Upper lobe of right lung (tissue), 1 donor: ENCODE measurements at regions not wholly inside any gene's neighbourhood (a gene's known extent, or its start where the extent isn't known, plus 50 kb on each side); places are given as distances from the start of the nearest gene placed in this dataset.

ENCODE experiments used
- ATAC-seq: fragments of 200-7000 bp; cut with Tn5 transposase; one replicate; pipeline ENCODE4 v1.9.1; 2020; ENCODE audit warnings: mild to moderate bottlenecking, moderate library complexity
- DNase-seq: peaks from one replicate; pipeline ENCODE4 v3.0.0-alpha.2; 2020
- H3K27ac ChIP-seq: fragments of 200-600 bp; one replicate; pipeline ENCODE4 v1.8.0; 2022
- H3K27me3 ChIP-seq: fragments of 200-600 bp; one replicate; pipeline ENCODE4 v1.8.0; 2022; ENCODE audit warnings: mild to moderate bottlenecking
- H3K36me3 ChIP-seq: fragments of 200-600 bp; one replicate; pipeline ENCODE4 v1.8.0; 2022
- H3K4me1 ChIP-seq: fragments of 200-600 bp; one replicate; pipeline ENCODE4 v1.8.0; 2022
- H3K4me3 ChIP-seq: fragments of 200-600 bp; one replicate; pipeline ENCODE4 v1.8.0; 2022; ENCODE audit warnings: mild to moderate bottlenecking
- H3K9me3 ChIP-seq: fragments of 200-600 bp; one replicate; pipeline ENCODE4 v1.8.0; 2022
- CTCF ChIP-seq: fragments of 200-600 bp; IDR thresholded peaks from one replicate; pipeline ENCODE4 v1.8.0; 2022; ENCODE audit warnings: antibody characterized with exemption
- intact Hi-C: fragments of 100-400 bp; cut with DNase I; formaldehyde crosslinking; loops from one replicate; pipeline ENCODE4 v1.11.0; 2022
- donor health status: DM: no; HTN: yes; CAD: no; lungs with severe emphysema.

DNA sequence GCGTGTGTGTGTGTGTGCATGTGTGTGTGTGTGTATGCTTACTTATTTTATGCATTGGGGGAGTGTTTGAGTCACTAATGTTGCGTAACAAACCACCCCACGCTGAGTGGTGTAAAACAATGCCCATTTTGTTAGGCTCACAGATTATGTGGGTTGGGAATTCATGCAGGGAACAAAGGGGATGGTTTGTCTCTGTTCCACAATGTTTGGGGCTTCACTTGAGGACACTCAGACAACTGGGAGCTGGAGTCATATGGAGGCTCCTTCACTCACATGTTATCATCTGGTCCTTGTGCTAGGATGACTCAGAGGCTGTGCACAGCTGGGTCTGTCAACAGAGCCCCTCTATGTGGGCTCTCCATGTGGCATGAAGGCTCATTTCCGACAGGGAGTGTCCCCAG is 51.3 kb upstream of the LARGE1 start:
- intact Hi-C loops = no loop called here
- no peak for DNase-seq
- H3K27ac ChIP-seq = no peak overlapping the region
- no peaks in the 10 kb centered on the region for H3K27me3 ChIP-seq
- no peak for ATAC-seq
- no peaks in the 10 kb centered on the region for H3K4me1 ChIP-seq
- H3K36me3 ChIP-seq = no peaks in the 10 kb centered on the region
- TF ChIP-seq CTCF = no peak
- H3K9me3 ChIP-seq = no peaks in the 10 kb centered on the region
- no peak overlapping the region for H3K4me3 ChIP-seq

GRCh38 chr22:33975841-33976240 is 55.6 kb upstream of the LARGE1 start:
- DNase-seq (no peak), ATAC-seq (no peak)
- no peak for TF ChIP-seq CTCF
- H3K27me3 ChIP-seq = no peaks in the 10 kb centered on the region
- no peak overlapping the region for H3K27ac ChIP-seq
- no peaks in the 10 kb centered on the region for H3K4me1 ChIP-seq
- no peak overlapping the region for H3K4me3 ChIP-seq
- no peaks in the 10 kb centered on the region for H3K9me3 ChIP-seq
- intact Hi-C loops = no loop called here
- H3K36me3 ChIP-seq = no peaks in the 10 kb centered on the region

DNA sequence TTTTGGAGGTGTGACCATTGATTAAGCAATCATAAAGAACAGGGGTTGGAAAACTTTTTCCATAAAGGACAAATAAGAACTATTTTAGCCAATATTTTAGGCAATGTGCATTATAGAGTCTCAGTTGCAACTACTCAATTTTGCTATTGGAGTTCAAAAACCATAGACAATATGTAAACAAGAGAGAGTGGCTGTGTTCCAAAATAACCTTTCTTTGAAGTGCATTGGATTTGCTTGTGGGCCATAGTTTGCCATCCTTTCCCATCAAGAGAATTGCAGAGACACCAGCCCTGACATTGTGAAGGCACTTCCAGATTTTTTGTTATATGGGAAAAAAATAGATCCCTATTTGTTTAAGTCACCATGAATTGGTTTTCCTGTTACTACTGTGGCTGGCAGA is 63.3 kb upstream of the LARGE1 start:
- H3K9me3 ChIP-seq = no peaks in the 10 kb centered on the region
- intact Hi-C loops = no loop called here
- TF ChIP-seq CTCF = no peak
- no peaks in the 10 kb centered on the region for H3K4me1 ChIP-seq
- H3K27ac ChIP-seq = no peak overlapping the region
- ATAC-seq (no peak), DNase-seq (no peak)
- H3K4me3 ChIP-seq = no peak overlapping the region
- no peaks in the 10 kb centered on the region for H3K36me3 ChIP-seq
- no peaks in the 10 kb centered on the region for H3K27me3 ChIP-seq

- H3K4me1 ChIP-seq = no peaks in the 10 kb centered on the region
- intact Hi-C loops = no loop called here
- H3K36me3 ChIP-seq = no peaks in the 10 kb centered on the region
- no peak for ATAC-seq
- no peak overlapping the region for H3K4me3 ChIP-seq
- no peaks in the 10 kb centered on the region for H3K27me3 ChIP-seq
- no peak overlapping the region for H3K27ac ChIP-seq
- TF ChIP-seq CTCF = no peak
- DNase-seq = no peak
- H3K9me3 ChIP-seq = no peaks in the 10 kb centered on the region
These were observed 63.9 kb upstream of the LARGE1 start for GRCh38 chr22:33984211-33984610.

GRCh38 chr22:33984656-33985285 is 64.5 kb upstream of the LARGE1 start:
- ATAC-seq (no peak), DNase-seq (no peak)
- Histone ChIP-seq H3K27ac (no peak overlapping the region), H3K9me3 (no peaks in the 10 kb centered on the region), H3K27me3 (no peaks in the 10 kb centered on the region), H3K36me3 (no peaks in the 10 kb centered on the region), H3K4me1 (no peaks in the 10 kb centered on the region), H3K4me3 (no peak overlapping the region)
- intact Hi-C loops = no loop called here
- TF ChIP-seq CTCF = no peak

- no peak overlapping the region for H3K4me3 ChIP-seq
- no peak for TF ChIP-seq CTCF
- H3K4me1 ChIP-seq = no peaks in the 10 kb centered on the region
- no peaks in the 10 kb centered on the region for H3K36me3 ChIP-seq
- H3K9me3 ChIP-seq = no peaks in the 10 kb centered on the region
- H3K27ac ChIP-seq = no peak overlapping the region
- intact Hi-C loops = no loop called here
- no peaks in the 10 kb centered on the region for H3K27me3 ChIP-seq
- no peak for DNase-seq
- ATAC-seq = no peak
These were observed 65.2 kb upstream of the LARGE1 start for GRCh38 chr22:33985506-33985905.
